ENCODE measurements at regions not wholly inside any gene's neighbourhood (a gene's known extent, or its start where the extent isn't known, plus 50 kb on each side); places are given as distances from the start of the nearest gene placed in this dataset.

GRCh38 chr1:194296201-194296600 lies 1109.8 kb upstream of the B3GALT2 start:
- no TSS peak for BruUV-seq (replicated peaks)
- no peak for TF ChIP-seq SIN3A (IDR thresholded peaks at IDR 0.05; ENCODE audit: low read depth)
- TF ChIP-seq RAD21 (IDR thresholded peaks at IDR 0.05; ENCODE audit: low read depth): no peak
- TF ChIP-seq CBX3 (IDR thresholded peaks at IDR 0.05; ENCODE audit: low read depth): no peak
- no peak for TF ChIP-seq SRF (IDR thresholded peaks at IDR 0.05; ENCODE audit: low read depth)
- TF ChIP-seq ZNF274 (IDR thresholded peaks at IDR 0.05; ENCODE audit: low read depth, low read length): no peak
- TF ChIP-seq REST (IDR thresholded peaks at IDR 0.05; ENCODE audit: low read depth): no peak
- TF ChIP-seq SP1 (IDR thresholded peaks at IDR 0.05; ENCODE audit: low read depth): no peak
- no peak for TF ChIP-seq EZH2 (IDR thresholded peaks at IDR 0.05)
- TF ChIP-seq EGR1 (IDR thresholded peaks at IDR 0.05; ENCODE audit: low read depth): no peak
- no peak for TF ChIP-seq ZBTB33 (IDR thresholded peaks at IDR 0.05; ENCODE audit: extremely low read depth, insufficient replicate concordance, low read length)
- TF ChIP-seq ELF1 (IDR thresholded peaks at IDR 0.05; ENCODE audit: borderline replicate concordance, low read depth): no peak
- no peak for TF ChIP-seq TCF7L2 (IDR thresholded peaks at IDR 0.05; ENCODE audit: borderline replicate concordance, extremely low read depth, insufficient read depth, insufficient read length)
- TF ChIP-seq ATF3 (IDR thresholded peaks at IDR 0.05): no peak
- no peak for TF ChIP-seq POLR2AphosphoS5 (IDR thresholded peaks at IDR 0.05; ENCODE audit: low read depth, low read length)
- TF ChIP-seq CTCF (IDR thresholded peaks at IDR 0.05 in 2 of 3, conservative IDR thresholded peaks at IDR 0.05 in 1 of 3; ENCODE audit: borderline replicate concordance in 1 of 3, insufficient read depth in 1 of 3, low read depth in 2 of 3, low read length in 2 of 3): no peak
- no peak for TF ChIP-seq EZH2phosphoT487 (IDR thresholded peaks at IDR 0.05; ENCODE audit: borderline replicate concordance)
- no peaks in the 10 kb centered on the region for H3K36me3 ChIP-seq (ENCODE audit: control insufficient read depth in 1 of 2, insufficient read depth in 2 of 2, low read length in 2 of 2)
- no peak overlapping the region for H2AFZ ChIP-seq (ENCODE audit: low read depth, low read length, poor library complexity, severe bottlenecking)
- H3K79me2 ChIP-seq (ENCODE audit: insufficient read depth, low read length): no peaks in the 10 kb centered on the region
- no peak overlapping the region for H3K27ac ChIP-seq (ENCODE audit: low read depth, low read length)
- DNase-seq (ENCODE audit: low read depth, low spot score) (no peak), ATAC-seq (no peak)
- H3K27me3 ChIP-seq (ENCODE audit: insufficient read depth, low read length): no peaks in the 10 kb centered on the region
- intact Hi-C loops (cut with micrococcal nuclease): loop anchor here (5.0 to 10.0 kb wide), 2 partner anchors 1154 to 1821 kb away; no protein-coding TSS in a partner anchor
- no peaks in the 10 kb centered on the region for H4K20me1 ChIP-seq (ENCODE audit: insufficient read depth)
- H3K4me3 ChIP-seq (replicated peaks in 1 of 2; ENCODE audit: low read depth in 1 of 2, low read length in 2 of 2): no peak overlapping the region
- no peaks in the 10 kb centered on the region for H3K9me2 ChIP-seq (ENCODE audit: insufficient read depth)
- H3K9me3 ChIP-seq (ENCODE audit: control insufficient read depth in 1 of 2, insufficient read depth in 1 of 2, low read depth in 1 of 2, low read length in 2 of 2): no peaks in the 10 kb centered on the region
- no peak overlapping the region for H3K4me2 ChIP-seq (ENCODE audit: low read length)
- ChIA-PET POLR2A (no interaction called here), CTCF (no interaction called here), RAD21 (ENCODE audit: low non-redundant PET in 1 of 2, low total read pairs in 2 of 2, uncharacterized antibody in 2 of 2, unreplicated experiment in 2 of 2) (no interaction called here)
- H3K4me1 ChIP-seq (ENCODE audit: control insufficient read depth in 1 of 2, insufficient read depth in 2 of 2, low read length in 2 of 2): peaks cover 0 to 6% of the 10 kb centered on the region in 2 experiments; a peak in 1 of 4 replicates
- H3K9ac ChIP-seq (ENCODE audit: low read length): no peak overlapping the region

Data from HCT116 (cell line).